Astrocyte of the spinal cord (primary cell): ENCODE measurements at regions not wholly inside any gene's neighbourhood (a gene's known extent, or its start where the extent isn't known, plus 50 kb on each side); places are given as distances from the start of the nearest gene placed in this dataset.

Source experiments
- DNase-seq: peaks from one replicate; pipeline ENCODE4 v3.0.0; 2011; ENCODE audit warnings: low read depth, low spot score
- H3K4me3 ChIP-seq: 2 replicates; pipeline ENCODE4 v1.5.1; 2011; ENCODE audit warnings: low read depth, mild to moderate bottlenecking, low read length, moderate library complexity
- in situ Hi-C: cut with HindIII; loops from 2 replicates; pipeline ENCODE4 v1.10.0; 2017; ENCODE audit warnings: low sequenced_read_pairs
- TF ChIP-seq, protein P1 (sequence below): IDR thresholded peaks from 2 replicates; pipeline ENCODE4 v1.5.1; 2012; ENCODE audit warnings: low read depth, mild to moderate bottlenecking, low read length, inconsistent platforms

DNA sequence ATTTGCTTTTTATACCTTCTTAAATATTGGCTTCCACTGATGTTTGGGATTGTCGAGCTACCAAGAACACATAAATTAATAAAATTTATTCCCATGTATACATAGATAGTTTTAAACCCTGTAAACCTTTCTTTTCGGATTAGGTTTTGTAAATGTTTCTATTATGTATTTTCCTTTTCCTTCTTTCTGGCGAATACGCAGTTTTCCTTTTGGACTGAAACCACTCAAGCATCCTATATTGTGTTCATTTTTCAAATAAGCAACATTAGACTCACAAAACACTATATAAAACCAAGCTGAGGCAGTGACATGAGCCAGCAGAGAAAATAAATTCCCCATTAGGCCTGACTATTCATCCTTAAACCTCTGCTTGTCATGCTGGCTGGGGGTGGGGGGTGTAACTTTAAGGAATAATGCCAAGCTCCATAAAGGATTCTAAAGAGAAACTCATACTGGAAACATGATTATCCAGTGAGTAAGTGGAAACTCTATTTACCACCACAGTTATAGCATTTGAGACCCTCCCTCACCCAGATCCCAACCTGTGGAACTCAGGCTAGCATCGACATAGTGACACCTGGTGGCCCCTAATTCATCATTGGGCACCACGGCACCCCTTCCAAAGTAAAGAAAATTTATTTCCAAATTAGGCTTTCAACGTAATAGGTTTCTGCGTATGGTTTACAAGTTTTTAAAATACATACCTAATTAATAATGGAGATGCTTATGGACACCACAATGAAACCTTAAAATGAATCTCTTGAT lies 86.5 kb upstream of the CELF2 start:
- in situ Hi-C loops, result no loop called here
- no peak overlapping the region for H3K4me3 ChIP-seq
- TF ChIP-seq, protein P1, sequence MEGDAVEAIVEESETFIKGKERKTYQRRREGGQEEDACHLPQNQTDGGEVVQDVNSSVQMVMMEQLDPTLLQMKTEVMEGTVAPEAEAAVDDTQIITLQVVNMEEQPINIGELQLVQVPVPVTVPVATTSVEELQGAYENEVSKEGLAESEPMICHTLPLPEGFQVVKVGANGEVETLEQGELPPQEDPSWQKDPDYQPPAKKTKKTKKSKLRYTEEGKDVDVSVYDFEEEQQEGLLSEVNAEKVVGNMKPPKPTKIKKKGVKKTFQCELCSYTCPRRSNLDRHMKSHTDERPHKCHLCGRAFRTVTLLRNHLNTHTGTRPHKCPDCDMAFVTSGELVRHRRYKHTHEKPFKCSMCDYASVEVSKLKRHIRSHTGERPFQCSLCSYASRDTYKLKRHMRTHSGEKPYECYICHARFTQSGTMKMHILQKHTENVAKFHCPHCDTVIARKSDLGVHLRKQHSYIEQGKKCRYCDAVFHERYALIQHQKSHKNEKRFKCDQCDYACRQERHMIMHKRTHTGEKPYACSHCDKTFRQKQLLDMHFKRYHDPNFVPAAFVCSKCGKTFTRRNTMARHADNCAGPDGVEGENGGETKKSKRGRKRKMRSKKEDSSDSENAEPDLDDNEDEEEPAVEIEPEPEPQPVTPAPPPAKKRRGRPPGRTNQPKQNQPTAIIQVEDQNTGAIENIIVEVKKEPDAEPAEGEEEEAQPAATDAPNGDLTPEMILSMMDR, result no peak
- DNase-seq, result no peak

DNA sequence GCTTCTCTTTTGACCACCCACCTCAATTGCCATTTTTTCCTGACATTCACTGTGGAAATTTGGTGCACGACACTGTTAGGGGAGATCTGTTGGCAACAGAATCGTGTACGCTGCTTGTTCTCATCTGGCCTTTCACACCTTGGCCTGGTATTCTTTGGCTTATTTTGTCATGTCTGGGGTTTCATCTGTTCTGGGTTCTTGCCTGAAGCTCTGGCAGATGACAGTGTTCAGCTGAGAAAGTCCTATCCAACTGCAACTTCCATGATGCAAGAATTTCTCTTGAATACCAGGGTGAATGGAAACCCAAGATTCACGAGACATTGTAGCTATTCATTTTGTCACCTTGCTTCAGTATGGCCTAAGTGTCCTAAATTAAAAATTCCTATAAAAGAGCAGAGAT lies 82.6 kb upstream of the CELF2 start:
- TF ChIP-seq, protein P1, result no peak
- no peak overlapping the region for H3K4me3 ChIP-seq
- no peak for DNase-seq
- in situ Hi-C loops, result no loop called here

DNA sequence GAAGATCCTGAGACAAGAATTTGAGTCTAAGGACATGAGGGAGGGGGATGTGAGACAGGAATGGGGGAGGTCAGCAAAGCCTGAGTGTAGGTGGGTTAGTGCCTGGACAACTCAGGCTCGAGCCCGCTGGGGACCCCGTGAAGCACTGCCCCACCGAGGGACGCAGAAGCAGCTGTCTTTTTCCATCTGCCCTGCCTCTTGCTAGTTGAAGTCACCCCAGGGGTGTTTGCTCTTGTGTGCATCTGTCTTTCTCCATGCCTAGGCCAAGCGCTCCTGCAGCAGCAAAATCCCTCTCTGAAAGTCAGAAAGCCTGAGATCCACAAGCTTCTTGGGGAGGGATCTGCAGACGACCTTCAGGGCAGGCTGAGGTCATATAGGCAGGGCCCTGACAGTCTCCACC lies 79.0 kb upstream of the CELF2 start:
- in situ Hi-C loops, result no loop called here
- no peak overlapping the region for H3K4me3 ChIP-seq
- DNase-seq, result no peak
- TF ChIP-seq, protein P1, result no peak

DNA sequence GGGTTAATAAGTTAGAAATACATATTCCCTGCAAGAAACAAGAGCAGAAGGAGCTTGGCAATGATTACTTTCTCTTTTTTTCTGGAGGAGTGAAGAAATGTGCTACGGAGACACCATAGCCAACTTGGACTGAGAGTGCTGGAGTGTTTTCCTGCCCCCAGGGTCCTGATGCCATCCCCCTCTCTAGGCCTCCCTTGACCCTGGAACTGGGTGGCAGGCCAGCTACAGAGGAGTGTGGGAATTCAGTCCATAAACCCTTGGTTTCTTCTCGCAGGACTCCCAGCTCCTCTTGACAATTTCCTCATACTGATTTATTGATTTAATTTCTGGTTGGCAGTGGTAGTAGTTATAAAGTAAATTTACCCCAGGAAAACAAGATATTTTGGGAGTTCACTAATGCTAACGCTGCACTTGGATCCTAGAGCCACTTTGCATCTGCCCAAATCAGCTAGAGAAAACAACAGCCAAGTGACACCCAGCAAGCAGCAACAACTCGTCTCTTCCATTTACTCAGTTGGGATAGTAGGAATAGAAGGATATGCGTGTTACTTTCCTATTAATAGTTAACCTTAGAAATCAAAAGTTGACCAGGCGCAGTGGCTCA lies 76.4 kb upstream of the CELF2 start:
- DNase-seq, result no peak
- in situ Hi-C loops, result no loop called here
- H3K4me3 ChIP-seq, result no peak overlapping the region
- TF ChIP-seq, protein P1, result no peak

DNA sequence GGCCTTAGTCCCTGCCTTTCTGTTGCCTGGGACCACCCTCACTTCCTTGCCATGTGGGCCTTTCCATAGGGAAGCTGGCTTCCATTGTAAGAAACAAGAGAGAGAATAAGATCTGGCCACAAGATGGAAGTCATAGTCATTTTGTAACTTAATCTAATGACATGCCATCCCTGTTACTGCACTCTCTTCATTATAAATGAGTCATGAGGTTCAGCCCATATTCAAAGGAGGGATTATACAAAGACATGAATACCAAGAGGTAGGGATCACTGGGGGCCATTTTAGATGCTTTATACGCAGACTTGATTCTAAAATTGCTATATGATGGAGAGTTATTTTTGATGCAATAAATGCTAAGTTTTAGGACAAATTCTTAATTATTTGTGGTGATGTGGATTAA lies 75.2 kb upstream of the CELF2 start:
- no peak overlapping the region for H3K4me3 ChIP-seq
- in situ Hi-C loops, result no loop called here
- TF ChIP-seq, protein P1, result no peak
- no peak for DNase-seq

DNA sequence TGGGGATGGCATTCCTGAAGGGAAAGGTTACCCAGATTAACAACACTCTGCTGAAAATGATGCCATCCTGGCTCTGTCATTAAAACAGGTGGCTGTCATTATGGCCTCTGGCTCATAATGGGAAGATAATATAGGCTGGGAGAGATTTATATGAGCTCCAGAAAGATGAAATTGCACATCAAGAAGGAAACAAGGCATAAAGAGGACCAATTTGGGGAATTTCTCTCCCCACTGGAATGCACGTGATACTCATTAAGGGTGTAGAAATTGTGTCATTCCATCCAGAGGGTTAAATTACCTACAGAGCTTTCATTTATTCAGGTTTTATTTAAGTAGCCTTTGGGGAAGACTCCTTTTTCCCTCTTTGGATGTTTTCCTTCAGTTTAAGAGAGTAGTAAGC lies 71.6 kb upstream of the CELF2 start:
- in situ Hi-C loops, result no loop called here
- TF ChIP-seq, protein P1, result no peak
- no peak overlapping the region for H3K4me3 ChIP-seq
- DNase-seq, result no peak
